ENCODE measurements at regions not wholly inside any gene's neighbourhood (a gene's known extent, or its start where the extent isn't known, plus 50 kb on each side); places are given as distances from the start of the nearest gene placed in this dataset.

- H3K9ac ChIP-seq (ENCODE audit: insufficient read length): no peak overlapping the region
- TF ChIP-seq POLR2AphosphoS5 (IDR thresholded peaks at IDR 0.05; ENCODE audit: borderline replicate concordance, low read depth, low read length) (no peak), EZH2 (IDR thresholded peaks at IDR 0.05) (no peak), FOXP2 (optimal IDR thresholded peaks at IDR 0.05; ENCODE audit: control extremely low read depth, extremely low read length, insufficient read depth) (no peak)
- no peak overlapping the region for H3K4me3 ChIP-seq
- no peak for DNase-seq (ENCODE audit: low read depth, low spot score)
- H3K9me3 ChIP-seq (ENCODE audit: low read depth, low read length): no peaks in the 10 kb centered on the region
- no peaks in the 10 kb centered on the region for H3K36me3 ChIP-seq (ENCODE audit: insufficient read depth, low read length)
- peak overlapping the region; percentile 90; the same call in 1 of the 2 replicates for H3K27ac ChIP-seq
Observed at GRCh38 chr14:22429546-22430294, 159.3 kb downstream of the DAD1 start.

DNA sequence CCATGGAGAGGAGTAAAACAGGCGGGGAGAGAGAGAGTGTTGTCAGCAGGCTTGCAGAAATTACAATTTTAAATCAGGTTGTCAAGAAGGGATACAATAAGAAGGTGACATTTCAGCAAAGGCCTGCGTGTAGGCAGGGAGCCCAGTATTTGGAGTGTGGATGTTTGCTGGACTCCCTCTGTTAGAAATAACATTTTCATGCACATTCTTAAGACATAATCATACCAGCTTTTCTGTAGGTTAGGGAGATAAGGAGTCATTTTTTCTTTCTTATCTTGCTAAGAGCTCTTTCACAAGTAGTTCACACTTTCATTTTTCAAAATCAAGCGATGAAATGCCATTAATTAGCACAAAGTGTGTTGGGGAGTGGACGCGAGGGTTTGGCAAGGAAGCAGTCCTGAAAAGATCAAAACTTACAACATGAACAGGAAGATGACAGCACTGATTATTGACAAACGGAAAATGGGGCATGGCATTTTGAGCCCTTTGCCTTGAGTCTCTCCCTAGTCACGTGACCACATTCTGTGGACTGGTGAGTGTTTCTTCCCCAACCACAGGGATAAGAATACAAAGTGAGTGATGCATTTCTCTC lies 160.2 kb downstream of the DAD1 start:
- peak overlapping the region; percentile 16 for H3K9ac ChIP-seq (ENCODE audit: insufficient read length)
- no peak for DNase-seq (ENCODE audit: low read depth, low spot score)
- H3K36me3 ChIP-seq (ENCODE audit: insufficient read depth, low read length): no peaks in the 10 kb centered on the region
- TF ChIP-seq POLR2AphosphoS5 (IDR thresholded peaks at IDR 0.05; ENCODE audit: borderline replicate concordance, low read depth, low read length) (no peak), EZH2 (IDR thresholded peaks at IDR 0.05) (no peak), FOXP2 (optimal IDR thresholded peaks at IDR 0.05; ENCODE audit: control extremely low read depth, extremely low read length, insufficient read depth) (no peak)
- H3K9me3 ChIP-seq (ENCODE audit: low read depth, low read length): no peaks in the 10 kb centered on the region
- peak overlapping the region; percentile 76; the same call in 1 of the 2 replicates for H3K4me3 ChIP-seq
- H3K27ac ChIP-seq: peak overlapping the region; percentile 90

DNA sequence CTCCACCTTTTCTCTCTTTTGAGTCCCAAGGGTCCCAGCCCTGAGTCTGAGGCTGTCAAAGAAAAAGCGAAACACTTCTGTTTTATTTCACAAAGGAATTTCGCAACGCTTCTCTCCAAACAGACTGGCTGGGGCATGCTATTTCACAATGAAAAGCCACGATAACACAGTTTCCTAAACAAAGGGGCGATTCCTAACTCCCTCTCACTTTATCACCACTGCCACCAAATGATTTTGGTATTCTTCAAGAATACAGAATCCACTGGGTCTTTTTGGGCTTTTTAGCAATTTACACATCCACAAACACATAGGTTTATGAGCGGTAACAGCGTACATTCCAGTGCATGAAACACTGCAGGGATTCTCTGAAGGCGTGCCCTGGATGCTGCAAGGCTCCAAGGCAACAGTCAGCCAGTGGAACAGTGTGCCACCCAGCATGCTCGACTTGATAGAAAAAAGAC lies 161.2 kb downstream of the DAD1 start:
- peak overlapping the region; percentile 38 for H3K9ac ChIP-seq (ENCODE audit: insufficient read length)
- peak overlapping the region; percentile 76 for H3K4me3 ChIP-seq
- TF ChIP-seq FOXP2 (optimal IDR thresholded peaks at IDR 0.05; ENCODE audit: control extremely low read depth, extremely low read length, insufficient read depth) (no peak), POLR2AphosphoS5 (IDR thresholded peaks at IDR 0.05; ENCODE audit: borderline replicate concordance, low read depth, low read length) (no peak), EZH2 (IDR thresholded peaks at IDR 0.05) (no peak)
- no peak for DNase-seq (ENCODE audit: low read depth, low spot score)
- H3K9me3 ChIP-seq (ENCODE audit: low read depth, low read length): no peaks in the 10 kb centered on the region
- H3K27ac ChIP-seq: peak overlapping the region; percentile 90
- H3K36me3 ChIP-seq (ENCODE audit: insufficient read depth, low read length): no peaks in the 10 kb centered on the region

- no peak for TF ChIP-seq POLR2AphosphoS5 (IDR thresholded peaks at IDR 0.05; ENCODE audit: borderline replicate concordance, low read depth, low read length)
- no peak for TF ChIP-seq FOXP2 (optimal IDR thresholded peaks at IDR 0.05; ENCODE audit: control extremely low read depth, extremely low read length, insufficient read depth)
- no peak for TF ChIP-seq EZH2 (IDR thresholded peaks at IDR 0.05)
- H3K4me3 ChIP-seq: no peak overlapping the region
Observed at GRCh38 chr14:22426711-22427110, 162.3 kb downstream of the DAD1 start.

DNA sequence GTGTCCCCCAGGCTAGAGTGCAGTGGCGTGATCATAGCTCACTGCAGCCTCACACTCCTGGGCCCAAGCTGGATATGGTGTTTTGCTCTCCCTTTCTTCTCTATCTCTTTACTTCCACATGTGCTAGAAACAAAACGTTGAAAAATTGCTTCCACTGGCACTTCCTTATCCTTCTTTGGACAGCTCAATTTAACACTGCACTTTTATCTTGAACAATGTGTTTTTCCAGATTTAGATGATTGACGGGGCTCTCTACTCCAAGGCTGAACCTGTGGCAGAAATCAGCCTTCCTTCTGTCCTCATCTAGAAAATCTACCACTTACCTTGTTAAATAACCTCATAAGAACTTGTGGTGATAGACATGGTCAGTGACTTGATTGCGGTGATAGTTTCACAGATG lies 165.1 kb downstream of the DAD1 start:
- Histone ChIP-seq H3K9me3 (ENCODE audit: low read depth, low read length) (no peaks in the 10 kb centered on the region), H3K4me3 (no peak overlapping the region), H3K27ac (no peak overlapping the region), H3K9ac (ENCODE audit: insufficient read length) (no peak overlapping the region), H3K36me3 (ENCODE audit: insufficient read depth, low read length) (no peaks in the 10 kb centered on the region)
- no peak for DNase-seq (ENCODE audit: low read depth, low spot score)
- TF ChIP-seq POLR2AphosphoS5 (IDR thresholded peaks at IDR 0.05; ENCODE audit: borderline replicate concordance, low read depth, low read length): no peak
- no peak for TF ChIP-seq EZH2 (IDR thresholded peaks at IDR 0.05)
- no peak for TF ChIP-seq FOXP2 (optimal IDR thresholded peaks at IDR 0.05; ENCODE audit: control extremely low read depth, extremely low read length, insufficient read depth)

More at GRCh38 chr14:22426711-22427110, 162.3 kb downstream of the DAD1 start:
- H3K9me3 ChIP-seq (ENCODE audit: low read depth, low read length): no peaks in the 10 kb centered on the region
- no peaks in the 10 kb centered on the region for H3K36me3 ChIP-seq (ENCODE audit: insufficient read depth, low read length)
- no peak for DNase-seq (ENCODE audit: low read depth, low spot score)
- H3K9ac ChIP-seq (ENCODE audit: insufficient read length): no peak overlapping the region
- no peak overlapping the region for H3K27ac ChIP-seq

- TF ChIP-seq EZH2 (IDR thresholded peaks at IDR 0.05) (no peak), FOXP2 (optimal IDR thresholded peaks at IDR 0.05; ENCODE audit: control extremely low read depth, extremely low read length, insufficient read depth) (no peak), POLR2AphosphoS5 (IDR thresholded peaks at IDR 0.05; ENCODE audit: borderline replicate concordance, low read depth, low read length) (no peak)
- Histone ChIP-seq H3K9ac (ENCODE audit: insufficient read length) (no peak overlapping the region), H3K9me3 (ENCODE audit: low read depth, low read length) (no peaks in the 10 kb centered on the region), H3K4me3 (no peak overlapping the region), H3K36me3 (ENCODE audit: insufficient read depth, low read length) (no peaks in the 10 kb centered on the region), H3K27ac (no peak overlapping the region)
- no peak for DNase-seq (ENCODE audit: low read depth, low spot score)
Observed at GRCh38 chr14:22422238-22422637, 166.8 kb downstream of the DAD1 start.

GRCh38 chr14:22420598-22421186 lies 168.3 kb downstream of the DAD1 start:
- H3K4me3 ChIP-seq: no peak overlapping the region
- H3K27ac ChIP-seq: peak overlapping the region; percentile 79
- H3K36me3 ChIP-seq (ENCODE audit: insufficient read depth, low read length): no peaks in the 10 kb centered on the region
- no peak overlapping the region for H3K9ac ChIP-seq (ENCODE audit: insufficient read length)
- DNase-seq (ENCODE audit: low read depth, low spot score): no peak
- TF ChIP-seq FOXP2 (optimal IDR thresholded peaks at IDR 0.05; ENCODE audit: control extremely low read depth, extremely low read length, insufficient read depth) (no peak), POLR2AphosphoS5 (IDR thresholded peaks at IDR 0.05; ENCODE audit: borderline replicate concordance, low read depth, low read length) (no peak), EZH2 (IDR thresholded peaks at IDR 0.05) (no peak)
- H3K9me3 ChIP-seq (ENCODE audit: low read depth, low read length): no peaks in the 10 kb centered on the region

DNA sequence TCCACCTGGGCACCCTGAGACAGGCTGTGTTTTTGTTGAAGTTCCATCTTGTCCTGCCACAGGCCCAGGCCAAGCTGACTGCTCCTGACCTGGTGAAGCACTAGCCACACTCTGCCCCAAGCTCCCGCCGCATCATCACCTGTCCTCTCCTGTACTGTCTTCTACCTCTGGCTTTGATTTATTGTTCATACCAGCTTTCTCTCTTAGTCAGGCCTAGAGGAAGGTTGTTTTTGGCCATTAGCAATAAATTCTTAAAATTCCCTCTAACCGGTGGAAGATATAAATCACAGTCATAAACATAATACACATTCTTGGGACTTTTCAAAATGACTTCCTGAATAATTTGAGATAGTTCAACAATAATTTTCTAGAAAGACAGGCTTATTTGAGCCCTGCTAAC lies 169.4 kb downstream of the DAD1 start:
- no peak overlapping the region for H3K9ac ChIP-seq (ENCODE audit: insufficient read length)
- DNase-seq (ENCODE audit: low read depth, low spot score): no peak
- H3K36me3 ChIP-seq (ENCODE audit: insufficient read depth, low read length): no peaks in the 10 kb centered on the region
- H3K4me3 ChIP-seq: no peak overlapping the region
- TF ChIP-seq EZH2 (IDR thresholded peaks at IDR 0.05) (no peak), POLR2AphosphoS5 (IDR thresholded peaks at IDR 0.05; ENCODE audit: borderline replicate concordance, low read depth, low read length) (no peak), FOXP2 (optimal IDR thresholded peaks at IDR 0.05; ENCODE audit: control extremely low read depth, extremely low read length, insufficient read depth) (no peak)
- H3K9me3 ChIP-seq (ENCODE audit: low read depth, low read length): no peaks in the 10 kb centered on the region
- peak overlapping the region; percentile 79 for H3K27ac ChIP-seq

All from SK-N-MC (cell line).